ENCODE measurements at regions not wholly inside any gene's neighbourhood (a gene's known extent, or its start where the extent isn't known, plus 50 kb on each side); places are given as distances from the start of the nearest gene placed in this dataset.
"Not testable (repeated sequence)": the region's sequence is repeated elsewhere in the genome, so short reads cannot be mapped to it uniquely, and the experiment has no call there.

- DNase-seq (no peak), ATAC-seq (ENCODE audit: low read depth in 2 of 2) (no peak)
- H3K27ac Mint-ChIP-seq: no peak overlapping the region
- no peaks in the 10 kb centered on the region for H3K36me3 Mint-ChIP-seq
- Histone ChIP-seq H3K27me3 (ENCODE audit: control insufficient read depth, insufficient read depth, low read length) (no peaks in the 10 kb centered on the region), H3K4me1 (ENCODE audit: control insufficient read depth, insufficient read depth, low read length, poor library complexity, severe bottlenecking) (peaks cover 5% of the 10 kb centered on the region), H3K36me3 (ENCODE audit: control insufficient read depth, insufficient read depth, low read length) (no peaks in the 10 kb centered on the region), H3K9me3 (ENCODE audit: control insufficient read depth in 2 of 2, low read length in 2 of 2) (peaks cover 6 to 16% of the 10 kb centered on the region in 2 experiments), H3K27ac (ENCODE audit: insufficient read depth, low read length, poor library complexity, severe bottlenecking) (no peak overlapping the region), H3K4me3 (ENCODE audit: low read depth, low read length) (no peak overlapping the region)
- H3K4me3 Mint-ChIP-seq: no peak overlapping the region
- peaks cover 0 to 14% (median 6%) of the 10 kb centered on the region in 7 donors for H3K9me3 Mint-ChIP-seq
- H3K4me1 Mint-ChIP-seq: peaks cover 0 to 9% (median 6%) of the 10 kb centered on the region in 4 donors
- no peaks in the 10 kb centered on the region for H3K27me3 Mint-ChIP-seq
These were observed 68.9 kb upstream of the BMP2K start for GRCh38 chr4:78707268-78707667.

- DNase-seq: no peak
- H3K4me3 ChIP-seq (ENCODE audit: low read depth, low read length): no peak overlapping the region
- Mint-ChIP-seq H3K4me1 (peaks cover 0 to 9% (median 6%) of the 10 kb centered on the region in 4 donors), H3K9me3 (peaks cover 0 to 9% (median 4%) of the 10 kb centered on the region in 7 donors), H3K4me3 (no peak overlapping the region), H3K36me3 (no peaks in the 10 kb centered on the region), H3K27ac (no peak overlapping the region), H3K27me3 (peaks cover 2% of the 10 kb centered on the region)
- peaks cover 5% of the 10 kb centered on the region for H3K4me1 ChIP-seq (ENCODE audit: control insufficient read depth, insufficient read depth, low read length, poor library complexity, severe bottlenecking)
- H3K36me3 ChIP-seq (ENCODE audit: control insufficient read depth, insufficient read depth, low read length): no peaks in the 10 kb centered on the region
- peaks cover 4 to 11% of the 10 kb centered on the region in 2 experiments for H3K9me3 ChIP-seq (ENCODE audit: control insufficient read depth in 2 of 2, low read length in 2 of 2)
- ATAC-seq (ENCODE audit: low read depth in 2 of 2): no peak
- no peaks in the 10 kb centered on the region for H3K27me3 ChIP-seq (ENCODE audit: control insufficient read depth, insufficient read depth, low read length)
- no peak overlapping the region for H3K27ac ChIP-seq (ENCODE audit: insufficient read depth, low read length, poor library complexity, severe bottlenecking)
These were observed 68.4 kb upstream of the BMP2K start for GRCh38 chr4:78707793-78708192.

GRCh38 chr4:78710536-78710935 is 65.6 kb upstream of the BMP2K start:
- H3K4me1 Mint-ChIP-seq: peaks cover 0 to 2% (median 1%) of the 10 kb centered on the region in 4 donors
- no peak overlapping the region for H3K27ac Mint-ChIP-seq
- H3K36me3 Mint-ChIP-seq: no peaks in the 10 kb centered on the region
- H3K9me3 Mint-ChIP-seq: no peaks in the 10 kb centered on the region
- Histone ChIP-seq H3K27ac (ENCODE audit: insufficient read depth, low read length, poor library complexity, severe bottlenecking) (no peak overlapping the region), H3K27me3 (ENCODE audit: control insufficient read depth, insufficient read depth, low read length) (no peaks in the 10 kb centered on the region), H3K9me3 (ENCODE audit: control insufficient read depth in 2 of 2, low read length in 2 of 2) (no peaks in the 10 kb centered on the region), H3K4me3 (ENCODE audit: low read depth, low read length) (no peak overlapping the region), H3K36me3 (ENCODE audit: control insufficient read depth, insufficient read depth, low read length) (no peaks in the 10 kb centered on the region), H3K4me1 (ENCODE audit: control insufficient read depth, insufficient read depth, low read length, poor library complexity, severe bottlenecking) (no peaks in the 10 kb centered on the region)
- ATAC-seq (ENCODE audit: low read depth in 2 of 2): no peak
- H3K27me3 Mint-ChIP-seq: peaks cover 4% of the 10 kb centered on the region
- no peak overlapping the region for H3K4me3 Mint-ChIP-seq
- DNase-seq: no peak

GRCh38 chr4:78711676-78712075 is 64.5 kb upstream of the BMP2K start:
- Mint-ChIP-seq H3K27ac (no peak overlapping the region), H3K4me3 (no peak overlapping the region), H3K27me3 (peaks cover 4% of the 10 kb centered on the region), H3K9me3 (no peaks in the 10 kb centered on the region), H3K4me1 (peaks cover 0 to 2% (median 0%) of the 10 kb centered on the region in 4 donors), H3K36me3 (no peaks in the 10 kb centered on the region)
- Histone ChIP-seq H3K36me3 (ENCODE audit: control insufficient read depth, insufficient read depth, low read length) (no peaks in the 10 kb centered on the region), H3K9me3 (ENCODE audit: control insufficient read depth in 2 of 2, low read length in 2 of 2) (no peaks in the 10 kb centered on the region), H3K27me3 (ENCODE audit: control insufficient read depth, insufficient read depth, low read length) (no peaks in the 10 kb centered on the region), H3K4me3 (ENCODE audit: low read depth, low read length) (no peak overlapping the region), H3K27ac (ENCODE audit: insufficient read depth, low read length, poor library complexity, severe bottlenecking) (no peak overlapping the region), H3K4me1 (ENCODE audit: control insufficient read depth, insufficient read depth, low read length, poor library complexity, severe bottlenecking) (no peaks in the 10 kb centered on the region)
- no peak for ATAC-seq (ENCODE audit: low read depth in 2 of 2)
- DNase-seq: no peak

- H3K9me3 Mint-ChIP-seq; H3K27me3 ChIP-seq (ENCODE audit: control insufficient read depth, insufficient read depth, low read length); DNase-seq; H3K27ac ChIP-seq (ENCODE audit: insufficient read depth, low read length, poor library complexity, severe bottlenecking); H3K4me3 ChIP-seq (ENCODE audit: low read depth, low read length); H3K4me1 Mint-ChIP-seq; H3K9me3 ChIP-seq (ENCODE audit: control insufficient read depth in 2 of 2, low read length in 2 of 2); H3K4me1 ChIP-seq (ENCODE audit: control insufficient read depth, insufficient read depth, low read length, poor library complexity, severe bottlenecking); ATAC-seq (ENCODE audit: low read depth in 2 of 2); H3K36me3 ChIP-seq (ENCODE audit: control insufficient read depth, insufficient read depth, low read length); H3K36me3 Mint-ChIP-seq; H3K4me3 Mint-ChIP-seq; H3K27ac Mint-ChIP-seq; H3K27me3 Mint-ChIP-seq: not testable (repeated sequence)
These were observed 61.6 kb upstream of the BMP2K start for GRCh38 chr4:78714598-78714997.

- H3K4me3 Mint-ChIP-seq; H3K27ac Mint-ChIP-seq; H3K4me1 Mint-ChIP-seq; H3K27ac ChIP-seq (ENCODE audit: insufficient read depth, low read length, poor library complexity, severe bottlenecking); H3K9me3 ChIP-seq (ENCODE audit: control insufficient read depth in 2 of 2, low read length in 2 of 2); H3K4me1 ChIP-seq (ENCODE audit: control insufficient read depth, insufficient read depth, low read length, poor library complexity, severe bottlenecking); DNase-seq; H3K27me3 ChIP-seq (ENCODE audit: control insufficient read depth, insufficient read depth, low read length); ATAC-seq (ENCODE audit: low read depth in 2 of 2); H3K36me3 ChIP-seq (ENCODE audit: control insufficient read depth, insufficient read depth, low read length); H3K4me3 ChIP-seq (ENCODE audit: low read depth, low read length); H3K36me3 Mint-ChIP-seq; H3K9me3 Mint-ChIP-seq: not testable (repeated sequence)
- H3K27me3 Mint-ChIP-seq: peaks cover 11% of the 10 kb centered on the region
These were observed 60.8 kb upstream of the BMP2K start for GRCh38 chr4:78715372-78715771.

- not testable (repeated sequence) for H3K9me3 Mint-ChIP-seq; H3K27ac ChIP-seq (ENCODE audit: insufficient read depth, low read length, poor library complexity, severe bottlenecking); ATAC-seq (ENCODE audit: low read depth in 2 of 2); H3K27me3 ChIP-seq (ENCODE audit: control insufficient read depth, insufficient read depth, low read length); H3K9me3 ChIP-seq (ENCODE audit: control insufficient read depth in 2 of 2, low read length in 2 of 2); H3K4me3 Mint-ChIP-seq; H3K36me3 ChIP-seq (ENCODE audit: control insufficient read depth, insufficient read depth, low read length); H3K36me3 Mint-ChIP-seq; H3K4me1 ChIP-seq (ENCODE audit: control insufficient read depth, insufficient read depth, low read length, poor library complexity, severe bottlenecking); H3K27ac Mint-ChIP-seq; H3K4me3 ChIP-seq (ENCODE audit: low read depth, low read length); H3K27me3 Mint-ChIP-seq; DNase-seq
- H3K4me1 Mint-ChIP-seq: peaks cover 11 to 24% (median 20%) of the 10 kb centered on the region in 4 donors
These were observed 58.4 kb upstream of the BMP2K start for GRCh38 chr4:78717712-78718111.

- Histone ChIP-seq H3K27ac (ENCODE audit: insufficient read depth, low read length, poor library complexity, severe bottlenecking) (no peak overlapping the region), H3K27me3 (ENCODE audit: control insufficient read depth, insufficient read depth, low read length) (no peaks in the 10 kb centered on the region), H3K4me3 (ENCODE audit: low read depth, low read length) (no peak overlapping the region), H3K9me3 (ENCODE audit: control insufficient read depth in 2 of 2, low read length in 2 of 2) (no peaks in the 10 kb centered on the region), H3K36me3 (ENCODE audit: control insufficient read depth, insufficient read depth, low read length) (no peaks in the 10 kb centered on the region), H3K4me1 (ENCODE audit: control insufficient read depth, insufficient read depth, low read length, poor library complexity, severe bottlenecking) (peaks cover 10% of the 10 kb centered on the region)
- H3K9me3 Mint-ChIP-seq: no peaks in the 10 kb centered on the region
- H3K36me3 Mint-ChIP-seq: no peaks in the 10 kb centered on the region
- H3K4me1 Mint-ChIP-seq: peaks cover 11 to 24% (median 20%) of the 10 kb centered on the region in 4 donors
- DNase-seq (no peak), ATAC-seq (ENCODE audit: low read depth in 2 of 2) (no peak)
- peaks cover 11% of the 10 kb centered on the region for H3K27me3 Mint-ChIP-seq
- peak overlapping the region in 1 of 4 donors; percentile 16 for H3K4me3 Mint-ChIP-seq
- no peak overlapping the region for H3K27ac Mint-ChIP-seq
These were observed 55.9 kb upstream of the BMP2K start for GRCh38 chr4:78720204-78720603.
